ENCODE measurements at regions not wholly inside any gene's neighbourhood (a gene's known extent, or its start where the extent isn't known, plus 50 kb on each side); places are given as distances from the start of the nearest gene placed in this dataset.

- H2AFZ ChIP-seq (ENCODE audit: low read depth, low read length): no peak overlapping the region
- CTCF ChIA-PET: interaction anchor here (1.0 to 1.4 kb wide), 4 partner anchors 10 to 275 kb away, joined by 3 read pairs; no protein-coding TSS in a partner anchor
- intact Hi-C loops (cut with micrococcal nuclease): no loop called here
- H3K4me3 ChIP-seq (replicated peaks in 1 of 3; ENCODE audit: insufficient read depth in 1 of 3, low read depth in 1 of 3, low read length in 3 of 3): no peak overlapping the region
- POLR2A ChIA-PET: no interaction called here
- BruUV-seq (replicated peaks): no TSS peak
- dilution Hi-C loops (cut with MboI; ENCODE audit: extremely low pct_ligation_motif_present, low sequenced_read_pairs): no loop called here
- no peaks in the 10 kb centered on the region for H3K9me1 ChIP-seq (replicated peaks; ENCODE audit: control insufficient read depth, extremely low read depth, insufficient read depth, low read length)
- H3K9ac ChIP-seq (replicated peaks; ENCODE audit: extremely low read depth, insufficient read depth, low read length): no peak overlapping the region
- H3K4me2 ChIP-seq (ENCODE audit: insufficient read depth, low read length): no peak overlapping the region
- no peak for TF ChIP-seq MYC (IDR thresholded peaks at IDR 0.05; ENCODE audit: low read depth, low read length)
- TF ChIP-seq GATA2 (IDR thresholded peaks at IDR 0.05; ENCODE audit: insufficient read depth, insufficient read length, low read depth, low read length): no peak
- no peak for TF ChIP-seq FOS (IDR thresholded peaks at IDR 0.05; ENCODE audit: borderline replicate concordance, insufficient read depth, low read length)
- TF ChIP-seq, protein P1, sequence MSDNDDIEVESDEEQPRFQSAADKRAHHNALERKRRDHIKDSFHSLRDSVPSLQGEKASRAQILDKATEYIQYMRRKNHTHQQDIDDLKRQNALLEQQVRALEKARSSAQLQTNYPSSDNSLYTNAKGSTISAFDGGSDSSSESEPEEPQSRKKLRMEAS (IDR thresholded peaks at IDR 0.05; ENCODE audit: insufficient read depth, insufficient read length): no peak
- no peak for TF ChIP-seq POLR2A (IDR thresholded peaks at IDR 0.05; ENCODE audit: low read depth, low read length)
- TF ChIP-seq POLR2AphosphoS5 (IDR thresholded peaks at IDR 0.05; ENCODE audit: insufficient read depth, low read depth, low read length): no peak
- no peak for TF ChIP-seq JUN (IDR thresholded peaks at IDR 0.05; ENCODE audit: borderline replicate concordance, insufficient read depth, insufficient read length, low read depth)
- no peak for TF ChIP-seq CTCF (IDR thresholded peaks at IDR 0.05; ENCODE audit: extremely low read depth in 1 of 2, insufficient read depth in 1 of 2, low read depth in 1 of 2, low read length in 2 of 2)
- TF ChIP-seq EZH2 (IDR thresholded peaks at IDR 0.05; ENCODE audit: borderline replicate concordance, low read depth, low read length, severe bottlenecking): no peak
- H3K27ac ChIP-seq (ENCODE audit: insufficient read depth, low read depth, low read length): no peak overlapping the region
- H3K36me3 ChIP-seq (ENCODE audit: control insufficient read depth in 2 of 2, extremely low read depth in 1 of 2, insufficient read depth in 2 of 2, low read length in 2 of 2): no peaks in the 10 kb centered on the region
- no peaks in the 10 kb centered on the region for H4K20me1 ChIP-seq (replicated peaks; ENCODE audit: control insufficient read depth, extremely low read depth, insufficient read depth, low read length)
- DNase-seq (ENCODE audit: low read depth, low spot score) (no peak), FAIRE-seq (no peak)
- no peaks in the 10 kb centered on the region for H3K79me2 ChIP-seq (ENCODE audit: control insufficient read depth, insufficient read depth, low read length)
- H3K27me3 ChIP-seq (ENCODE audit: control insufficient read depth in 2 of 2, insufficient read depth in 2 of 2, low read length in 2 of 2): no peaks in the 10 kb centered on the region
- H3K4me1 ChIP-seq (ENCODE audit: control insufficient read depth, extremely low read depth, insufficient read depth, low read length): no peaks in the 10 kb centered on the region
- no peaks in the 10 kb centered on the region for H3K9me3 ChIP-seq (replicated peaks; ENCODE audit: control insufficient read depth, insufficient read depth, low read length)
These were observed 136.4 kb upstream of the RREB1 start for GRCh38 chr6:6971369-6971768.
